PC-9 (cell line): ENCODE measurements at regions not wholly inside any gene's neighbourhood (a gene's known extent, or its start where the extent isn't known, plus 50 kb on each side); places are given as distances from the start of the nearest gene placed in this dataset.

ENCODE experiments used
- EZH2 ChIP-seq: fragments of 200-600 bp; sonication (generic); IDR thresholded peaks from 2 replicates; pipeline ENCODE4 v1.8.0; 2017; ENCODE audit warnings: antibody characterized with exemption, low read depth
- TF ChIP-seq, protein P1 (sequence below): fragments of 200-600 bp; sonication (generic); conservative IDR thresholded peaks from 2 replicates; pipeline ENCODE4 v1.6.1; 2017; ENCODE audit warnings: mixed run types, antibody characterized with exemption, mild to moderate bottlenecking, moderate library complexity

DNA sequence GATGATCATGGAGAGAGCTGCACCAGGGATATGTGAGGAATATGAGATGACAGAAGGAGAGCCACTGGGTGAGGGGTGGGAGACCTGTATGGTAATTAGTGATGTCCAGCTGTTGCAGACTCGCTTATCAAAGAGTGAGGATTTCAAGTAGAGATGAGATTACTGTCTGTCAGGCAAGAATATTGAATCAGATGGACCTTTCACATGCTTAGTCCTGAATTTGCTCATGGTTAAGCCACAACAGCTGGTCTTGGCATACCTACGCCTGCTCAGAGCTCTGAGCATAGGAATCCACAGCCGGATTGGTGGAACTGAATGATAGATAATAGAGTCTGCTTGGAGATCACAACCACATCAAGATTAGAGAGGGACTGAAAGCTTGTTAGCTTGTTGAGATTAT is 115.2 kb upstream of the ARHGAP5 start:
- TF ChIP-seq, protein P1, sequence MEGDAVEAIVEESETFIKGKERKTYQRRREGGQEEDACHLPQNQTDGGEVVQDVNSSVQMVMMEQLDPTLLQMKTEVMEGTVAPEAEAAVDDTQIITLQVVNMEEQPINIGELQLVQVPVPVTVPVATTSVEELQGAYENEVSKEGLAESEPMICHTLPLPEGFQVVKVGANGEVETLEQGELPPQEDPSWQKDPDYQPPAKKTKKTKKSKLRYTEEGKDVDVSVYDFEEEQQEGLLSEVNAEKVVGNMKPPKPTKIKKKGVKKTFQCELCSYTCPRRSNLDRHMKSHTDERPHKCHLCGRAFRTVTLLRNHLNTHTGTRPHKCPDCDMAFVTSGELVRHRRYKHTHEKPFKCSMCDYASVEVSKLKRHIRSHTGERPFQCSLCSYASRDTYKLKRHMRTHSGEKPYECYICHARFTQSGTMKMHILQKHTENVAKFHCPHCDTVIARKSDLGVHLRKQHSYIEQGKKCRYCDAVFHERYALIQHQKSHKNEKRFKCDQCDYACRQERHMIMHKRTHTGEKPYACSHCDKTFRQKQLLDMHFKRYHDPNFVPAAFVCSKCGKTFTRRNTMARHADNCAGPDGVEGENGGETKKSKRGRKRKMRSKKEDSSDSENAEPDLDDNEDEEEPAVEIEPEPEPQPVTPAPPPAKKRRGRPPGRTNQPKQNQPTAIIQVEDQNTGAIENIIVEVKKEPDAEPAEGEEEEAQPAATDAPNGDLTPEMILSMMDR = no peak
- TF ChIP-seq EZH2 = no peak
